GM13977 (cell line): ENCODE measurements at regions not wholly inside any gene's neighbourhood (a gene's known extent, or its start where the extent isn't known, plus 50 kb on each side); places are given as distances from the start of the nearest gene placed in this dataset.

ENCODE experiments used
- DNase-seq: peaks from one replicate; pipeline ENCODE4 v3.0.0; 2012; ENCODE audit warnings: low spot score
- in situ Hi-C: fragments of 300-500 bp; cut with MboI; formaldehyde crosslinking; loops from one replicate; pipeline ENCODE4 v1.12.0; 2022; ENCODE audit warnings: low sequenced_read_pairs, low pct_unique_long_range_greater_than_20kb, mixed read lengths, inconsistent platforms; ENCODE audit not compliant: unreplicated experiment
- TF ChIP-seq, protein P1 (sequence below): IDR thresholded peaks from 2 replicates; pipeline ENCODE4 v1.5.1; 2012; ENCODE audit warnings: mild to moderate bottlenecking, control low read depth; ENCODE audit not compliant: insufficient read depth; ENCODE audit errors: extremely low read depth, missing control alignments

DNA sequence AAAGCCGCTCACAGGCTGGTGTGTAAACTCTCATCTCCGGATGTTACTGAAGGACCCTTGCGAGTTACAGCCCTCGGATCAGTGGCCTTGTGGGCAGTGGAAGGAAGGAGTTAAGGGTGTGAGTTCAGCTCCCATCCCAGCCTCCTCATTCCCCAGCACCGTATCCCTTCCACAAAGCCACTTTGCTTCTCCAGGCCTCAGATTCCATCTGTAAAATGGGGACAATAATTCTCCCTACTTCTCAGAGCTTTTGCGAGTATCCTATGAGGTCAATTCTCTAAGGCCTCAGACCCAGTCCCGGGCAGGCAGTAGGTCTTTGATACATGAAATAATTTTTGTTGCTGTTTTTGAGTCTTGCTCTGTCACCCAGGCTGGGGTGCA lies 141.3 kb downstream of the C9orf50 start:
- in situ Hi-C loops = no loop called here
- TF ChIP-seq, protein P1, sequence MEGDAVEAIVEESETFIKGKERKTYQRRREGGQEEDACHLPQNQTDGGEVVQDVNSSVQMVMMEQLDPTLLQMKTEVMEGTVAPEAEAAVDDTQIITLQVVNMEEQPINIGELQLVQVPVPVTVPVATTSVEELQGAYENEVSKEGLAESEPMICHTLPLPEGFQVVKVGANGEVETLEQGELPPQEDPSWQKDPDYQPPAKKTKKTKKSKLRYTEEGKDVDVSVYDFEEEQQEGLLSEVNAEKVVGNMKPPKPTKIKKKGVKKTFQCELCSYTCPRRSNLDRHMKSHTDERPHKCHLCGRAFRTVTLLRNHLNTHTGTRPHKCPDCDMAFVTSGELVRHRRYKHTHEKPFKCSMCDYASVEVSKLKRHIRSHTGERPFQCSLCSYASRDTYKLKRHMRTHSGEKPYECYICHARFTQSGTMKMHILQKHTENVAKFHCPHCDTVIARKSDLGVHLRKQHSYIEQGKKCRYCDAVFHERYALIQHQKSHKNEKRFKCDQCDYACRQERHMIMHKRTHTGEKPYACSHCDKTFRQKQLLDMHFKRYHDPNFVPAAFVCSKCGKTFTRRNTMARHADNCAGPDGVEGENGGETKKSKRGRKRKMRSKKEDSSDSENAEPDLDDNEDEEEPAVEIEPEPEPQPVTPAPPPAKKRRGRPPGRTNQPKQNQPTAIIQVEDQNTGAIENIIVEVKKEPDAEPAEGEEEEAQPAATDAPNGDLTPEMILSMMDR = no peak
- no peak for DNase-seq

DNA sequence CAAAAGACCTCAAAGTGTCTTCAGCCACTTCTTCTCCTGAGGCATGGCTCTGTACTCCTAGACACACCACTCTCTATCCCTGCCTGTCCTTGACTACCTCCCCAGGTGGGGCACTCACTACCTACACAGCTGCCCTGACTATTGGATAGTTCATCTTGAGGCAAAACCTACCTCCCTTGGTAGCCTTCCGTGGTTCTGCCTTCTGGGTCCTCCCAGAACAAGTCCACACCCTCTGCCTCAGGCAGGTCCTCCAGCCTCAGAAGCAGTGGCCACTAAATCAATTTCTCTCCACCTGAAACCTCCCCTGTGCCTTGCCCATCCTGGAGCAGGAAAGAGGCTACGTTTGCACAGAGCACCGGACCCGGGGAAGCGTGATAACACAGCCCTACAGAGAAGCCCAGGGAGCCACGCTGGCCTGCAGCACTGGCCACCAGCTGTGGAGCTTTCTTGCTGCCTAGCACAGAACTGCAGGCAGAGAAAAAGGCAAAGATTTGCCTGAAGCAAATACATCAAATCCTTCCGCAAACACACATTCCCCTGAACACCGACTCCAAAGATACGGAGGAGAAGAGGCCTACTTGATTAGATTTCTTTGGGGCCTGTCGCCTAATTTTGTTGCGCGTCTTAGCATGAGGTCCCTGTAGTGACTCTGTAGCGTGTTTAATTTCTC lies 141.8 kb downstream of the C9orf50 start:
- in situ Hi-C loops = no loop called here
- TF ChIP-seq, protein P1 = no peak
- no peak for DNase-seq

DNA sequence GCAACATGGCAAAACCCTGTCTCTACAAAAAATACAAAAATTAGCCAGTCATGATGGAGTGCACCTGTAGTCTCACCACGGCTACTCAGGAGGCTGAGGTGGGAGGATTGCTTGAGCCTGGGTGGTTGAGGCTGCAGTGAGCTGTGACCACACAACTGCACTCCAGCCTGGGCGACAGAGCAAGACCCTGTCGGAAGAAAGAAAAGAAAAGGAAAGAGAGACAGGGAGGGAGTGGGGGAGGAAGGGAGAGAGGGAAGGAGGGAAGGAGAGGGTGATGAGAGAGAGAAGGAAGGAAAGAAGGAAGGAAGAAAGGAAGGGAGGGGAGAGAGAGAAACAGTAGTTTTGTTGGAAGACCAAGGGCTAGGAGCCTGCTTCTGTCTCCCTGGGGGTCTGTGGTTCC lies 142.4 kb downstream of the C9orf50 start:
- TF ChIP-seq, protein P1 = no peak
- in situ Hi-C loops = no loop called here
- no peak for DNase-seq

DNA sequence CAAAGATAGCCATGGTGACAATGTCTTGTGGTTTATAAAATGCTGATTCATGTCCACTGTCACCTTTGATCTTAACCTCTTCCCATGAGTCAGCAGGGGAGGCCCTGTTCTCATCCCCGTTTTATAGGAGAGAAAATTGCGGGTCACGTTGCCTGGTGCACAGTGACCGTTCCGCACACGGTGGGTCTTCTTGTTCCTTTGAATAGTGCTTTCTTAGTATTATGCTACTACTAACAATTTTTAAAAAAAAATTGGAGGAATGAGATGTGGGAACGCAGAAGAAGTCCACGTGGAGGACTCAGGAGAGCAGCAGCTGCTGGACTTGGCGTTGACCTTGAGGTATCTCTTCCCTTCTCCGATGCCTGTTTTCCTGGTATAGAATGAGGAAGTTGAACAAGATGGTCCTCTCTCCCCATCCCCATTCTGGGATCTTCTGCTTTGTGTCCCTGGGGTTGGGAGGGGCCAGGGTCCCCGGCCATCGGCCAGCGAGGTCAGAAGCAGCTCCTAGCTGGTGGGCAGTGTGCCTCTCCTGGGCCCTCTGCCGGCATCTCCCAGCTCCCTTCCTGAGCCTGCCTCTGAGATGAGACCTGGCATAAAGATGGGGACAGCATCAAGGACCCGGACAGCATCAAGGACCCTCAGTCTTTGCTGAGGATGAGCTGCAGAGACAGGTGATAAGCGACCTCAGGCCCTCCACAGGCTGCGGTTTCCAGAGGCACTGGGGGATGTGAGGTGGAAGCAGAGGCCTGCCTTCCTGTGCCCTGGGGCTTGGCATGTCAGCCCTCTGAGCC lies 143.9 kb downstream of the C9orf50 start:
- TF ChIP-seq, protein P1 = no peak
- DNase-seq = no peak
- in situ Hi-C loops = no loop called here

DNA sequence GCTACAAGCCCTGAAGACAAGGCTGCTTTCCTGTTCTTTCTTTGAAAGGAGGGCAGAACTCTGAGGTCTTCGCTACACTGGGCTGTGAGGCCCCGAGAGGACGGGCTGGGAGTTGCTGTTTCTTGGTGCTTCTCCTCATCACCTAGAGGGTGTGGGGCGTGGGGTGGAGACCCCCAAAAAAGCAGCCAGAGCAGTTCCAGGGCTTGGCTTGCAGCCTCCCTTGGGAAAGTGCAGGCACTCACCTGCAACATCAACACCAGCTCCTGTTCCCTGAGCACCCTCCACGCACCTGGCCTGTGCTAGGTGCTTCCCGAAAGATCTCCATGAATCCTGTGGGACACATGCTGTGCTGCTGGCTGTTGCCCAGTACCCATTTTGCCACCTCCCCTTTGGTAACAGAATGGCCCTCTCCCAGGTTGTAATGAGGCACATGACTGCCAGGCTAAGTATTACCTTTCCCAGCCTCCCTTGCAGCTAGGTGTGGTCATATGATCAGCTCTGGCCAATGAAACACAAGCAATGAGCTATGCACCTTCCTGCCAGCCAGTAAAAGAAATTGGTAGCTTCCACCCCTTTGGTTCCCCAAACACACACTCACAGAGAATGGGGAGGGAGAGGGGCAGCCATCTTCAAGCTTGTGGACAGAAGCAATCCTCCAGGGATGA lies 146.0 kb downstream of the C9orf50 start:
- TF ChIP-seq, protein P1 = no peak
- no peak for DNase-seq
- in situ Hi-C loops = no loop called here

DNA sequence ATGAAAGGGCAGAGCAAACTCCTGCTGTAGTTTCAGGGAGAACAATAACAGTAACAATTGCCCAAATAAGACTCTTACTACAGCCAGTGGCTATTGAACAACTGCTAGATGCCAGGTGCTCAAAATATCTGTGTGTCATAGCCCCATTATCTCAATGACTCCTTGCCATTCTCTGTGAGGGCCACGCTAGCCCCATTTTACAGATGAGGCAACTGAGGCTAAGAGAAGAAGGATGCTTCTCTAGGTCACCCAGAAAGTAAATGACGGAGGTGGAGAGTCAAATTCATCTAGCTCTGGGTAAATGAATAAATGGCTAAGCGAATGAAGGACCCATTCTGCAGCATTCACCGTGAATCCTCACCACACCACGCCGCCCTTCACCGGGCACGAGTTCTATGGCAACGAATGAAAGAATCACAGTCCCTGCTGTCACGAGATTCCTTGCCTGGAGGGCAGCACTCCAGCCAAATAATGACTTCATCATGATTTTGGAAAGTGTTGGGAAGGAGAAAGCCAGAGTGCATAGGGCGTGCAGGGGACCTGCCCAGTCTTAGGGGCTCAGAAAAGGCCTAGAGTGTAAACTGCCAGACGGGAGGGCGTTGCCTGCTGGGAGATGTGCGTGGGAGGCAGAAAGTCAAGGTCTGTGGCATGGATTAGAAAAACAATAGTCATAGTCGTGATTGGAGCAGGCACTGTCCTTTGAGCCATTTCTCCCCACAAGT lies 147.2 kb downstream of the C9orf50 start:
- in situ Hi-C loops = no loop called here
- no peak for DNase-seq
- TF ChIP-seq, protein P1 = no peak
